GM12878 (cell line): ENCODE measurements at regions not wholly inside any gene's neighbourhood (a gene's known extent, or its start where the extent isn't known, plus 50 kb on each side); places are given as distances from the start of the nearest gene placed in this dataset.

ENCODE experiments used
- ATAC-seq: fragments of 200-7000 bp; cut with Tn5 transposase; 3 replicates; pipeline ENCODE4 v1.9.1; 2020; ENCODE audit warnings: mild to moderate bottlenecking, moderate library complexity
- BruUV-seq: library from RNA; stranded (reverse); fragments of 400-500 nt; replicated peaks from 2 replicates; lab custom pipeline; 2021; lab: Mats Ljungman, UMichigan
- CTCF ChIA-PET: fragments of 300-600 bp; sonication (Branson Sonifier 250); formaldehyde crosslinking; extraction: SDS; loops from one replicate; lab custom pipeline; 2021; ENCODE audit warnings: inconsistent platforms; lab: Yijun Ruan, JAX
- POLR2A ChIA-PET: fragments of 350-600 bp; formaldehyde crosslinking; extraction: SDS; loops from one replicate; lab custom pipeline; 2021; ENCODE audit warnings: inconsistent platforms; lab: Charles Lee
- RAD21 ChIA-PET: fragments of 300-600 bp; sonication (Branson Sonifier 250); formaldehyde crosslinking; loops from one replicate; lab custom pipeline; 2023; ENCODE audit warnings: antibody characterized with exemption; ENCODE audit not compliant: unreplicated experiment; lab: Charles Lee
- SMC1A ChIA-PET: fragments of 300-600 bp; sonication (Branson Sonifier 250); formaldehyde crosslinking; loops from one replicate; lab custom pipeline; 2023; ENCODE audit not compliant: unreplicated experiment, uncharacterized antibody; lab: Charles Lee
- DNase-seq: peaks from one replicate; pipeline ENCODE4 v3.0.0-alpha.2; 2011; ENCODE audit warnings: low read depth, low spot score
- FAIRE-seq: peaks from 3 replicates; lab custom pipeline; 2011; peaks lifted over from hg19 to GRCh38; lab: Jason Lieb, UNC
- H2AFZ ChIP-seq: 2 replicates; pipeline ENCODE4 v1.6.0; 2011; ENCODE audit warnings: low read depth, low read length, control low read depth; ENCODE audit not compliant: control insufficient read depth
- H3K27ac ChIP-seq: 2 replicates; pipeline ENCODE4 v1.5.1; 2011; ENCODE audit warnings: control low read depth; ENCODE audit not compliant: control insufficient read depth, insufficient read depth
- H3K27me3 ChIP-seq, 2 experiments: replicated peaks in 1 of 2; 2 replicates each; pipeline versions ENCODE4 v1.6.0 to v1.6.1; 2011; ENCODE audit warnings: low read length in 1 of 2; ENCODE audit not compliant: control insufficient read depth in 2 of 2, insufficient read depth in 2 of 2
- H3K36me3 ChIP-seq, 2 experiments: 2 replicates each; pipeline ENCODE4 v1.5.1; 2011; ENCODE audit warnings: low read length in 1 of 2; ENCODE audit not compliant: control insufficient read depth in 2 of 2, insufficient read depth in 2 of 2
- H3K4me1 ChIP-seq: 2 replicates; pipeline ENCODE4 v1.6.1; 2011; ENCODE audit warnings: mild to moderate bottlenecking, low read length, moderate library complexity, mixed read lengths; ENCODE audit not compliant: control insufficient read depth, insufficient read depth
- H3K4me2 ChIP-seq: 2 replicates; pipeline ENCODE4 v1.6.0; 2011; ENCODE audit warnings: control low read depth; ENCODE audit not compliant: control insufficient read depth, insufficient read depth
- H3K4me3 ChIP-seq: fragments of 200-600 bp; sonication (generic); 2 replicates; pipeline ENCODE4 v1.5.1; 2016
- H3K79me2 ChIP-seq: 2 replicates; pipeline ENCODE4 v1.6.0; 2011; ENCODE audit warnings: low read length; ENCODE audit not compliant: control insufficient read depth, insufficient read depth
- H3K9ac ChIP-seq: 2 replicates; pipeline ENCODE4 v1.8.0; 2011; ENCODE audit warnings: low read length, control low read depth, mixed read lengths; ENCODE audit not compliant: control insufficient read depth, insufficient read depth
- H3K9me3 ChIP-seq: replicated peaks from 3 replicates; pipeline ENCODE4 v1.5.1; 2011; ENCODE audit warnings: mild to moderate bottlenecking, low read length; ENCODE audit not compliant: control insufficient read depth, insufficient read depth
- H4K20me1 ChIP-seq: 2 replicates; pipeline ENCODE4 v1.6.0; 2011; ENCODE audit not compliant: control insufficient read depth, insufficient read depth
- BACH1 ChIP-seq: fragments of 450-650 bp; IDR thresholded peaks from 2 replicates; pipeline ENCODE4 v1.6.1; 2017; ENCODE audit warnings: mild to moderate bottlenecking, borderline replicate concordance
- CBFB ChIP-seq: IDR thresholded peaks from 2 replicates; pipeline ENCODE4 v1.6.1; 2016; ENCODE audit warnings: antibody characterized with exemption, low read depth
- EP300 ChIP-seq, 2 experiments: fragments of 150-350 bp in 1 of 2; IDR thresholded peaks; 2 replicates each; pipeline ENCODE4 v1.6.1; 2011 to 2012; ENCODE audit warnings: low read depth in 2 of 2, low read length in 2 of 2, borderline replicate concordance in 1 of 2, improper control_type of control experiment in 1 of 2, inconsistent platforms in 1 of 2; ENCODE audit not compliant: control insufficient read depth in 1 of 2
- HDAC6 ChIP-seq: fragments of 200-600 bp; sonication (generic); IDR thresholded peaks from one replicate; pipeline ENCODE4 v1.8.0; 2017; ENCODE audit warnings: antibody characterized with exemption; ENCODE audit not compliant: unreplicated experiment
- KLF5 ChIP-seq: fragments of 450-650 bp; IDR thresholded peaks from 2 replicates; pipeline ENCODE4 v1.6.1; 2014; ENCODE audit warnings: mild to moderate bottlenecking; ENCODE audit not compliant: partially characterized antibody
- NBN ChIP-seq: fragments of 450-650 bp; IDR thresholded peaks from 2 replicates; pipeline ENCODE4 v1.6.1; 2016
- NFXL1 ChIP-seq: fragments of 450-650 bp; IDR thresholded peaks from 2 replicates; pipeline ENCODE4 v1.6.1; 2017; ENCODE audit warnings: antibody characterized with exemption, mild to moderate bottlenecking, borderline replicate concordance
- STAT3 ChIP-seq: IDR thresholded peaks from 2 replicates; pipeline ENCODE4 v1.6.1; 2011; ENCODE audit warnings: low read depth, low read length, improper control_type of control experiment
- TAF1 ChIP-seq: IDR thresholded peaks from 2 replicates; pipeline ENCODE4 v1.6.1; 2011; ENCODE audit warnings: mild to moderate bottlenecking, low read depth, low read length, borderline replicate concordance
- YBX1 ChIP-seq: fragments of 450-650 bp; IDR thresholded peaks from 2 replicates; pipeline ENCODE4 v1.6.1; 2016; ENCODE audit warnings: antibody characterized with exemption
- ZNF207 ChIP-seq: fragments of 450-650 bp; IDR thresholded peaks from 2 replicates; pipeline ENCODE4 v1.6.1; 2014; ENCODE audit warnings: antibody characterized with exemption, mild to moderate bottlenecking, borderline replicate concordance
- WGBS: methylation state at CpG from one replicate; pipeline ENCODE4 v1.1.6; 2016; ENCODE audit warnings: low lambda C conversion rate; ENCODE audit not compliant: insufficient replicate concordance, insufficient coverage; ENCODE audit errors: missing lambda C conversion rate; 5-methylcytosine and 5-hydroxymethylcytosine counted together
- in situ Hi-C: fragments of 300-500 bp; cut with MboI; formaldehyde crosslinking; loops from 9 replicates; pipeline ENCODE4 v1.14.3; 2018; ENCODE audit warnings: mixed read lengths
- intact Hi-C: fragments of 100-400 bp; cut with micrococcal nuclease; formaldehyde crosslinking; loops from one replicate; pipeline ENCODE4 v1.14.2; 2022; ENCODE audit not compliant: unreplicated experiment
- TF ChIP-seq, protein P1 (sequence below): fragments of 450-650 bp; IDR thresholded peaks from 2 replicates; pipeline ENCODE4 v1.6.1; 2014; ENCODE audit warnings: mild to moderate bottlenecking
- TF ChIP-seq, protein P2 (sequence below): IDR thresholded peaks from 2 replicates; pipeline ENCODE4 v1.6.1; 2012; ENCODE audit warnings: mild to moderate bottlenecking, low read depth, low read length

DNA sequence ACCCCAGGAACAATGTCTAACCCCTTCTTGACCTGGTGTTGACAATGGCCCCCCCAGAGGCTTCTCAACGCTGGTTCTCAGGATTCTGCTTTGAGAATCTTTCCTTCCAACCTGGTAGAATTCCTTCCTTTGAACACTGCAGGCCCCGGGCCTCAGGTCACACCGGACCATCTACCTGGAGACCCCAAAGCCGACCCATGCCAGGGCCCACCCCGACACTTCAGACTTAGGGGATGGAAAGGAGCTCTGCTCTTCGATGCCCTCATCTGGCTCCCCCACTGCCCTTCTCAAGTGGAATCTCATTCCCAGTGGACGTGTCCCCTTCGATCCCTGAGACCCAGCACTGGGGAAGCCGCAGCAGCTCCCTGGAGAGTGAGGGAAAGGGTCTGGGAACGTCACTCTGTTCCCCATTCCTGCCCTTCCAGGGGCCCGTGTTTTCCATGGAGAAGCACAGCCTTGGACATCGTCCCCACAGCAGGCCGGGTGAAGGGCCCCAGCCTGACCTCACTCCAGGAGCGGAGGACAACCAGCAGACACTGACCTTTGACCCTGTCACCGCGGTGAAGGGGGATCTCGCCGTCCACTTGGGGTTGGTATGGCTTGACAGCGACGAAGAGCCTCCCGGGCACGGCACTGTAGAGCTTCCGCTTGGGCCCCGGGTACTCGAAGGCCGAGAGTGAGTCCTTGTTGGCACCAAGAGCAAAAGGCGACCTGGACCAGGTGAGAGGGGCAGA, 408.3 kb downstream of the CTTN start:
- SMC1A ChIA-PET: no interaction called here
- no peak for ATAC-seq
- H3K4me2 ChIP-seq: no peak overlapping the region
- RAD21 ChIA-PET: no interaction called here
- H3K27ac ChIP-seq: no peak overlapping the region
- no peak for FAIRE-seq
- DNase-seq: no peak
- POLR2A ChIA-PET: no interaction called here
- no peak overlapping the region for H3K4me3 ChIP-seq
- TF ChIP-seq KLF5 (no peak), ZNF207 (no peak), YBX1 (no peak), NBN (no peak), HDAC6 (no peak), EP300 (IDR thresholded peaks at IDR 0.05; ENCODE audit: borderline replicate concordance in 1 of 2, control insufficient read depth in 1 of 2, low read depth in 2 of 2, low read length in 2 of 2) (no peak), TAF1 (no peak), BACH1 (no peak), NFXL1 (no peak), STAT3 (no peak), CBFB (no peak)
- TF ChIP-seq, protein P1, sequence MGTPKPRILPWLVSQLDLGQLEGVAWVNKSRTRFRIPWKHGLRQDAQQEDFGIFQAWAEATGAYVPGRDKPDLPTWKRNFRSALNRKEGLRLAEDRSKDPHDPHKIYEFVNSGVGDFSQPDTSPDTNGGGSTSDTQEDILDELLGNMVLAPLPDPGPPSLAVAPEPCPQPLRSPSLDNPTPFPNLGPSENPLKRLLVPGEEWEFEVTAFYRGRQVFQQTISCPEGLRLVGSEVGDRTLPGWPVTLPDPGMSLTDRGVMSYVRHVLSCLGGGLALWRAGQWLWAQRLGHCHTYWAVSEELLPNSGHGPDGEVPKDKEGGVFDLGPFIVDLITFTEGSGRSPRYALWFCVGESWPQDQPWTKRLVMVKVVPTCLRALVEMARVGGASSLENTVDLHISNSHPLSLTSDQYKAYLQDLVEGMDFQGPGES: no peak
- TF ChIP-seq, protein P2, sequence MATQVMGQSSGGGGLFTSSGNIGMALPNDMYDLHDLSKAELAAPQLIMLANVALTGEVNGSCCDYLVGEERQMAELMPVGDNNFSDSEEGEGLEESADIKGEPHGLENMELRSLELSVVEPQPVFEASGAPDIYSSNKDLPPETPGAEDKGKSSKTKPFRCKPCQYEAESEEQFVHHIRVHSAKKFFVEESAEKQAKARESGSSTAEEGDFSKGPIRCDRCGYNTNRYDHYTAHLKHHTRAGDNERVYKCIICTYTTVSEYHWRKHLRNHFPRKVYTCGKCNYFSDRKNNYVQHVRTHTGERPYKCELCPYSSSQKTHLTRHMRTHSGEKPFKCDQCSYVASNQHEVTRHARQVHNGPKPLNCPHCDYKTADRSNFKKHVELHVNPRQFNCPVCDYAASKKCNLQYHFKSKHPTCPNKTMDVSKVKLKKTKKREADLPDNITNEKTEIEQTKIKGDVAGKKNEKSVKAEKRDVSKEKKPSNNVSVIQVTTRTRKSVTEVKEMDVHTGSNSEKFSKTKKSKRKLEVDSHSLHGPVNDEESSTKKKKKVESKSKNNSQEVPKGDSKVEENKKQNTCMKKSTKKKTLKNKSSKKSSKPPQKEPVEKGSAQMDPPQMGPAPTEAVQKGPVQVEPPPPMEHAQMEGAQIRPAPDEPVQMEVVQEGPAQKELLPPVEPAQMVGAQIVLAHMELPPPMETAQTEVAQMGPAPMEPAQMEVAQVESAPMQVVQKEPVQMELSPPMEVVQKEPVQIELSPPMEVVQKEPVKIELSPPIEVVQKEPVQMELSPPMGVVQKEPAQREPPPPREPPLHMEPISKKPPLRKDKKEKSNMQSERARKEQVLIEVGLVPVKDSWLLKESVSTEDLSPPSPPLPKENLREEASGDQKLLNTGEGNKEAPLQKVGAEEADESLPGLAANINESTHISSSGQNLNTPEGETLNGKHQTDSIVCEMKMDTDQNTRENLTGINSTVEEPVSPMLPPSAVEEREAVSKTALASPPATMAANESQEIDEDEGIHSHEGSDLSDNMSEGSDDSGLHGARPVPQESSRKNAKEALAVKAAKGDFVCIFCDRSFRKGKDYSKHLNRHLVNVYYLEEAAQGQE: no peak
- intact Hi-C loops: no loop called here
- no peak overlapping the region for H3K9ac ChIP-seq
- CTCF ChIA-PET: no interaction called here
- no peaks in the 10 kb centered on the region for H3K36me3 ChIP-seq
- no peak overlapping the region for H2AFZ ChIP-seq
- in situ Hi-C loops: no loop called here
- 28% methylated on average over 27 of the region's 27 CpGs for WGBS
- no peaks in the 10 kb centered on the region; a peak in 1 of 4 replicates for H3K27me3 ChIP-seq
- no peaks in the 10 kb centered on the region for H3K9me3 ChIP-seq
- no TSS peak for BruUV-seq
- no peaks in the 10 kb centered on the region for H3K79me2 ChIP-seq
- H4K20me1 ChIP-seq: no peaks in the 10 kb centered on the region
- no peaks in the 10 kb centered on the region for H3K4me1 ChIP-seq
